RWPE2 (cell line): ENCODE measurements at regions not wholly inside any gene's neighbourhood (a gene's known extent, or its start where the extent isn't known, plus 50 kb on each side); places are given as distances from the start of the nearest gene placed in this dataset.
A peak's percentile ranks its signal among the peaks of the same experiment; 100 is the strongest.

Experiments
- ATAC-seq: fragments of 200-7000 bp; cut with Tn5 transposase; 3 replicates; pipeline ENCODE4 v1.9.1; 2021; ENCODE audit warnings: low read depth
- DNase-seq: peaks from one replicate; pipeline ENCODE4 v3.0.0-alpha.2; 2020; ENCODE audit warnings: low spot score
- H3K27ac ChIP-seq: fragments of 450-650 bp; 2 replicates; pipeline ENCODE4 v1.5.1; 2017; ENCODE audit warnings: mild to moderate bottlenecking; ENCODE audit not compliant: poor library complexity, severe bottlenecking
- H3K27me3 ChIP-seq: fragments of 250-450 bp; sonication (Bioruptor Pico); 2 replicates; pipeline ENCODE4 v1.5.1; 2021; ENCODE audit warnings: mild to moderate bottlenecking, moderate library complexity; ENCODE audit not compliant: insufficient read depth, poor library complexity, severe bottlenecking
- H3K36me3 ChIP-seq: fragments of 250-450 bp; sonication (Bioruptor Pico); 2 replicates; pipeline ENCODE4 v1.5.1; 2020; ENCODE audit warnings: low read depth, mild to moderate bottlenecking, moderate library complexity
- H3K4me1 ChIP-seq: fragments of 250-450 bp; sonication (Bioruptor Pico); 2 replicates; pipeline ENCODE4 v1.5.1; 2021; ENCODE audit warnings: mild to moderate bottlenecking, moderate library complexity; ENCODE audit not compliant: insufficient read depth, poor library complexity, severe bottlenecking
- H3K4me3 ChIP-seq: fragments of 250-450 bp; sonication (Bioruptor Pico); 2 replicates; pipeline ENCODE4 v1.5.1; 2021; ENCODE audit warnings: mild to moderate bottlenecking, moderate library complexity; ENCODE audit not compliant: severe bottlenecking
- H3K9me3 ChIP-seq: fragments of 250-450 bp; sonication (Bioruptor Pico); 2 replicates; pipeline ENCODE4 v1.5.1; 2021; ENCODE audit warnings: mild to moderate bottlenecking, moderate library complexity; ENCODE audit not compliant: severe bottlenecking
- TF ChIP-seq, protein P1 (sequence below): fragments of 450-650 bp; IDR thresholded peaks from one replicate; pipeline ENCODE4 v1.5.1; 2017; ENCODE audit warnings: mild to moderate bottlenecking, moderate library complexity; ENCODE audit not compliant: poor library complexity, severe bottlenecking

DNA sequence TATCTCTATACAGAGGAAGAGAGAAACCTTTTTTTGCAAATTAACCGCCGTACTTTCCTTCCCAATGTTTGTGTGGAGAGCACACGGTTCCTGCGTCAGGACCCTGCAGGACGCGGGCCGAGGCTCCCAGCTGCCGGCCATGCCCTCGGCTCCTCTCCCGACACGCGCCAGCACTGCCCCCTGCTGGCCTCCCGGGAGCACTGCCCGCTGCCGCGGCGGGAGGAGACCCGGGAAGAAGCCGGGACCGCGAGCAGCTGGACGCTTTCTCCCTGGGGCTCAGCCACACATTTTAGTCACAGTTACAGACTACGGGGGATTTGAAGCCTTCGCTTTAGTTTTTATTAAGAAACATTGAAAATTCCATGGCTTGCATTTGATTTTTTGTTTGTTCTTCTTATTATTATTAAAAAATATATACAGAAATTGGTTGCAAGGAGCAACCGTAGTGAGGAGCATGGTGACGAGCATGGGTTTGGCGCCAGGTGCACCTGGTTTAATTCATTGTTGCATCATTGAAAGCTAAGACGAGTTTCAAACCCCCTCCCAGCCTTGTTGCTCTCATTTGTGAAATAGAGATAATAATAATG is 401.2 kb downstream of the GALR1 start:
- no peaks in the 10 kb centered on the region for H3K27me3 ChIP-seq
- no peak overlapping the region for H3K27ac ChIP-seq
- H3K4me1 ChIP-seq: no peaks in the 10 kb centered on the region
- ATAC-seq (no peak), DNase-seq (no peak)
- H3K36me3 ChIP-seq: no peaks in the 10 kb centered on the region
- TF ChIP-seq, protein P1, sequence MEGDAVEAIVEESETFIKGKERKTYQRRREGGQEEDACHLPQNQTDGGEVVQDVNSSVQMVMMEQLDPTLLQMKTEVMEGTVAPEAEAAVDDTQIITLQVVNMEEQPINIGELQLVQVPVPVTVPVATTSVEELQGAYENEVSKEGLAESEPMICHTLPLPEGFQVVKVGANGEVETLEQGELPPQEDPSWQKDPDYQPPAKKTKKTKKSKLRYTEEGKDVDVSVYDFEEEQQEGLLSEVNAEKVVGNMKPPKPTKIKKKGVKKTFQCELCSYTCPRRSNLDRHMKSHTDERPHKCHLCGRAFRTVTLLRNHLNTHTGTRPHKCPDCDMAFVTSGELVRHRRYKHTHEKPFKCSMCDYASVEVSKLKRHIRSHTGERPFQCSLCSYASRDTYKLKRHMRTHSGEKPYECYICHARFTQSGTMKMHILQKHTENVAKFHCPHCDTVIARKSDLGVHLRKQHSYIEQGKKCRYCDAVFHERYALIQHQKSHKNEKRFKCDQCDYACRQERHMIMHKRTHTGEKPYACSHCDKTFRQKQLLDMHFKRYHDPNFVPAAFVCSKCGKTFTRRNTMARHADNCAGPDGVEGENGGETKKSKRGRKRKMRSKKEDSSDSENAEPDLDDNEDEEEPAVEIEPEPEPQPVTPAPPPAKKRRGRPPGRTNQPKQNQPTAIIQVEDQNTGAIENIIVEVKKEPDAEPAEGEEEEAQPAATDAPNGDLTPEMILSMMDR: peak; percentile 35
- no peaks in the 10 kb centered on the region for H3K9me3 ChIP-seq
- H3K4me3 ChIP-seq: no peak overlapping the region

DNA sequence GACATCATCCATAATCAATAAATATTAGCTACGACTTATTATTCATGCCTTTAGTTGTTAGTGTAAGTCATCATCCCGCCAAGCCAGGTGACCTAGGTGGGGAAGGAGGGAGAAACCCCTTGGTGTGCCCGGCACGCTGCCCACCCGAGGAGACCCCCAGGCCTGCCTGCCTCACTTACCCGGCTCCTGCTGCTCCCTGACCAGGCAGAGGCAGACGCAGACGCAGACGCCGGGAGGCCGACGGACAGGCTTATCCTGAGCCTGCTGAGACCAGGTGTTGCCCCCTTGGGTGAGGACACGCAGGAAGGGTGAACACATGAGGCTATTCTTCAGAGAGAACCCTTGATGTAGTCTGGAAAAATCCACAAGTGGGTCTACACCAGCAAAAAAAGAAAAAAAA is 401.8 kb downstream of the GALR1 start:
- TF ChIP-seq, protein P1: no peak
- no peak overlapping the region for H3K27ac ChIP-seq
- no peaks in the 10 kb centered on the region for H3K27me3 ChIP-seq
- H3K36me3 ChIP-seq: no peaks in the 10 kb centered on the region
- no peaks in the 10 kb centered on the region for H3K9me3 ChIP-seq
- no peak for DNase-seq
- H3K4me1 ChIP-seq: no peaks in the 10 kb centered on the region
- H3K4me3 ChIP-seq: no peak overlapping the region
- no peak for ATAC-seq

DNA sequence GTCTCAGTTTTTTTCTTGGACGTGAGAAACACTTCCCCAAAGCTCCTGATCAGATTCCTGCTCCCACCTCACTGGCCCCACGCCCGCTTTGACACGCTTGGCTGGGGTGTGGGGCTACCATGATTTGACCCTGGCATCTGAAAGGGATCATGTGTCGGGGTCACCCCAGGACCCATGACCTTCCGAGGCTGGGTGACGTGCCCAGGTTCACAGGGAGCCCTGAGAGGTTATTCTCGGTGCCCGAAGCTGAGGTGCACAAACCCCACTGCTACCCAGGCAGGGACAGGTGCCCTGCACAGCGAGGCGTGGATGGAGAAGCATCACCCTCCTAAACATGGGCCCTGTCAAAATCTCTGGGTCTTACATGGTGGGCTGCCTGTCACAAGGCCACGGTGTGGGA is 404.1 kb downstream of the GALR1 start:
- H3K27ac ChIP-seq: no peak overlapping the region
- no peak for DNase-seq
- no peaks in the 10 kb centered on the region for H3K4me1 ChIP-seq
- TF ChIP-seq, protein P1: no peak
- no peaks in the 10 kb centered on the region for H3K27me3 ChIP-seq
- H3K36me3 ChIP-seq: no peaks in the 10 kb centered on the region
- no peak for ATAC-seq
- no peaks in the 10 kb centered on the region for H3K9me3 ChIP-seq
- no peak overlapping the region for H3K4me3 ChIP-seq

DNA sequence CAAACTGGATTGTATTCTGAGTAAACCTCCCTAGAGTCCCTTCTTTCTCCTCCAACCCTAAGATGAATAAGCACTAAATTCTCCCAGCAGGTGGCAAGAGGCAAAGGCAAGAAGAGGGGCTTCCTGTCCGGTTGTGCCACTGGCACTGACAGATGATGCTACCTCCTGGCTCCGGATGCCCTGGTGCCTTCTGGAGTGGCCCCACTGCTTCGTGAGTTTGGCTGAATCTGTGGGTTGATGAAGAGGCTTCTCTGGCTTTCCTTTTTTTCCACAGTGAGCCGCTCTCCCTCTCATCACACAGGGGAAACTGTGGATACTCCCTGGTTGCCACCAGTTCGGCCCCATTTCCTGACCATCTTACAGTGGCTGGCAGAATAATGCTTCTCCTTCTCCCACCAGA is 404.7 kb downstream of the GALR1 start:
- Histone ChIP-seq H3K27me3 (no peaks in the 10 kb centered on the region), H3K4me1 (no peaks in the 10 kb centered on the region), H3K9me3 (no peaks in the 10 kb centered on the region), H3K36me3 (no peaks in the 10 kb centered on the region), H3K27ac (no peak overlapping the region), H3K4me3 (no peak overlapping the region)
- DNase-seq (no peak), ATAC-seq (no peak)
- TF ChIP-seq, protein P1: no peak

DNA sequence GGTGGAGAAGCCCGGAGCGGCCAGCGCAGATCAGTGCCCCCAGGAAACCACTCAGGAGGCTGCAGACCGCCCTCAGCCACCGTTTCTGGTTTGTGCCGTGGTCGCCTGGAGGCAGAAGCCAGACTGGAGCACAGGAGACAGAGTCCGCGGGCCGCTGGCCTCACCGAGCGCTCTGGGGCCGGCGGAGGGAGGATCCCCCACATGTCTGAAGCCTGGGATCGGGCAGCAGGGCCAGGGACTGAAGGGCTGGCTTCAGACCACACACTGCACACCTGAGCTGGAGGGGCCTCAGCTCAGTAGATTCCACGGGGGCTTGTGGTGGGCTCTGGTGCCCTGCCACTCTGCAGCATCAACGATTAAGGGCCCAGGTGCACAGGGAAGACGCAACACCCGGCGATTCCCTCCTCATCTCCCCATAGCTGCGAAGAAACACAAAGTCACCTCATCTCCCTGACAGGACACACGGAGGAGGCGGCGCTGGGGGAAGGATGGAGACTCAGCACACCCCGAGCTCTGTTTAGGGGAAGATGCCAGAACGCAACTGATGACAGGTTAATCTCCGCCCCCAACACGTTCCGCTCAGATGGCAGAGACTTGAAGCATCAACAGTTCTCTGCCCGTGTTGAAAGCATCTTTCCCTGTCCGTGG is 408.1 kb downstream of the GALR1 start:
- no peaks in the 10 kb centered on the region for H3K4me1 ChIP-seq
- DNase-seq (no peak), ATAC-seq (no peak)
- H3K9me3 ChIP-seq: no peaks in the 10 kb centered on the region
- H3K27me3 ChIP-seq: no peaks in the 10 kb centered on the region
- H3K27ac ChIP-seq: no peak overlapping the region
- no peaks in the 10 kb centered on the region for H3K36me3 ChIP-seq
- H3K4me3 ChIP-seq: no peak overlapping the region
- TF ChIP-seq, protein P1: no peak
